ENCODE measurements at regions not wholly inside any gene's neighbourhood (a gene's known extent, or its start where the extent isn't known, plus 50 kb on each side); places are given as distances from the start of the nearest gene placed in this dataset.

DNA sequence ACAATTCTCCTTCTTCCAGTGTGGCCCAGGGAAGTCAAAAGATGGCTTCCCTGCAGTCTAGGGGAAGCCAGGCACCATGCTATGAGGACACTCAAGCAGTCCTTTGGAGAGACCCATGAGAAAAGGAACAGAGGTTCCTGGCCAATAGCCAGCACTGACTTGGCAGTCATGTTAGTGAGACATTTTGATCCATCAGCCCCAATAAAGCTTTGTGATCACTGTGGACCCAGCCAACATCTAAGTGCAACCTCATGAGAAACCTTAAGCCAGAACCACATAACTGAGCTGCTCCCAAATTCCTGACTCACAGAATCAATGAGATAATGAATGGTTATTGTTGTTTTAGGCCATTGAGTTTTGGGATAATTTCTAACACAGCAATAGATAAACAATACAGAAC, 51.0 kb upstream of the NAP1L1 start:
- H3K9me3 Mint-ChIP-seq = peaks cover 0 to 1% (median 0%) of the 10 kb centered on the region in 6 donors

More for the DNA sequence above, 51.0 kb upstream of the NAP1L1 start:
- no peak for DNase-seq
- H3K27me3 Mint-ChIP-seq (ENCODE audit: low read depth in 3 of 3) = peaks cover 0 to 3% (median 2%) of the 10 kb centered on the region in 3 donors
- no peak overlapping the region for H3K4me3 Mint-ChIP-seq
- no peaks in the 10 kb centered on the region for H3K36me3 Mint-ChIP-seq
- H3K4me1 Mint-ChIP-seq = no peaks in the 10 kb centered on the region
- no peak overlapping the region for H3K27ac Mint-ChIP-seq

All from immature natural killer cell (primary cell).